MM.1S (cell line): ENCODE measurements at regions not wholly inside any gene's neighbourhood (a gene's known extent, or its start where the extent isn't known, plus 50 kb on each side); places are given as distances from the start of the nearest gene placed in this dataset.

ENCODE experiments used
- EZH2phosphoT487 ChIP-seq: fragments of 300-600 bp; sonication (generic); IDR thresholded peaks from 2 replicates; pipeline ENCODE4 v1.6.1; 2018; ENCODE audit warnings: antibody characterized with exemption, low read length
- TF ChIP-seq, protein P1 (sequence below): fragments of 300-600 bp; sonication (generic); IDR thresholded peaks from 2 replicates; pipeline ENCODE4 v1.5.1; 2016; ENCODE audit warnings: antibody characterized with exemption, low read length, mixed read lengths

DNA sequence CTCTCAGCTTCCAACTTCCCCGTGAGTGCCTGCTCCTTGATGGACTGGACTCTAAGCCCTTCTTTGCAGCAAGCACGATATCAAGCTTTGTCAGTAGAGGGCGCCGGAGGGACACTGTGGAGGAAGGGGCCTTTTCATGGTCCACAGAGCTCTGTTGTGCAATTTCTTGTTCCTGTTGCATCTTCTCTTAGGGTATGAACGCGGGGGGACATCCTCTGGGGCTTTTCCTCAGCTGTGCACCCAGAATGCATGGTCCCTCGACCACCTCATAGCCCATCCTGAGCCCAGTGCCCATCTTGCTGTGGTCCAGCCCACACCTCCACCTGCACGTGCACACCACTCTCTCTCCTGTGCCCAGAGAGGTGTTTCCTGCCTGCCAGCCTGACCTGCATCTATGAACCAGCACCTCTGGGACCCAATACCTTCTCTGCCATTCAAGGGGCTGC lies 556.8 kb downstream of the PTPRU start:
- TF ChIP-seq, protein P1, sequence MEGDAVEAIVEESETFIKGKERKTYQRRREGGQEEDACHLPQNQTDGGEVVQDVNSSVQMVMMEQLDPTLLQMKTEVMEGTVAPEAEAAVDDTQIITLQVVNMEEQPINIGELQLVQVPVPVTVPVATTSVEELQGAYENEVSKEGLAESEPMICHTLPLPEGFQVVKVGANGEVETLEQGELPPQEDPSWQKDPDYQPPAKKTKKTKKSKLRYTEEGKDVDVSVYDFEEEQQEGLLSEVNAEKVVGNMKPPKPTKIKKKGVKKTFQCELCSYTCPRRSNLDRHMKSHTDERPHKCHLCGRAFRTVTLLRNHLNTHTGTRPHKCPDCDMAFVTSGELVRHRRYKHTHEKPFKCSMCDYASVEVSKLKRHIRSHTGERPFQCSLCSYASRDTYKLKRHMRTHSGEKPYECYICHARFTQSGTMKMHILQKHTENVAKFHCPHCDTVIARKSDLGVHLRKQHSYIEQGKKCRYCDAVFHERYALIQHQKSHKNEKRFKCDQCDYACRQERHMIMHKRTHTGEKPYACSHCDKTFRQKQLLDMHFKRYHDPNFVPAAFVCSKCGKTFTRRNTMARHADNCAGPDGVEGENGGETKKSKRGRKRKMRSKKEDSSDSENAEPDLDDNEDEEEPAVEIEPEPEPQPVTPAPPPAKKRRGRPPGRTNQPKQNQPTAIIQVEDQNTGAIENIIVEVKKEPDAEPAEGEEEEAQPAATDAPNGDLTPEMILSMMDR = peak; percentile 79
- TF ChIP-seq EZH2phosphoT487 = no peak
